CD14-positive monocyte (primary cell): ENCODE measurements at regions not wholly inside any gene's neighbourhood (a gene's known extent, or its start where the extent isn't known, plus 50 kb on each side); places are given as distances from the start of the nearest gene placed in this dataset.
"Not testable (repeated sequence)": the region's sequence is repeated elsewhere in the genome, so short reads cannot be mapped to it uniquely, and the experiment has no call there.

ENCODE experiments used
- DNase-seq, 3 donors: peaks; one replicate each; pipeline ENCODE4 v3.0.0-alpha.2; 2011 to 2022
- H2AFZ ChIP-seq: 2 replicates; pipeline ENCODE4 v1.6.0; 2012; ENCODE audit warnings: mild to moderate bottlenecking, low read depth, low read length, inconsistent platforms; ENCODE audit not compliant: insufficient read depth, poor library complexity, severe bottlenecking
- H3K27ac ChIP-seq, 2 donors: 1 replicate in 1 of 2; 2 replicates in 1 of 2; pipeline ENCODE4 v1.5.1; 2012 to 2013; ENCODE audit warnings: low read length in 2 of 2, control low read depth in 1 of 2, inconsistent platforms in 1 of 2, low read depth in 1 of 2, mild to moderate bottlenecking in 1 of 2
- H3K27me3 ChIP-seq, 2 donors: one replicate each; pipeline versions ENCODE4 v1.6.0 to v1.6.1; 2011 to 2013; ENCODE audit warnings: low read length in 2 of 2; ENCODE audit not compliant: control insufficient read depth in 2 of 2, insufficient read depth in 2 of 2
- H3K36me3 ChIP-seq, 2 donors: replicated peaks in 1 of 2; 1 replicate in 1 of 2; 2 replicates in 1 of 2; pipeline versions ENCODE4 v1.5.1 to v1.6.1; 2012 to 2013; ENCODE audit warnings: low read length in 2 of 2, control low read depth in 1 of 2, inconsistent platforms in 1 of 2, mild to moderate bottlenecking in 1 of 2; ENCODE audit not compliant: insufficient read depth in 2 of 2, control insufficient read depth in 1 of 2
- H3K4me1 ChIP-seq, 2 donors: 1 replicate in 1 of 2; 2 replicates in 1 of 2; pipeline versions ENCODE4 v1.5.1 to v1.6.1; 2012 to 2013; ENCODE audit warnings: low read length in 2 of 2, control low read depth in 1 of 2, inconsistent platforms in 1 of 2, mild to moderate bottlenecking in 1 of 2, moderate library complexity in 1 of 2; ENCODE audit not compliant: insufficient read depth in 2 of 2, control insufficient read depth in 1 of 2
- H3K4me2 ChIP-seq: replicated peaks from 2 replicates; pipeline ENCODE3; 2012; ENCODE audit warnings: low read length, moderate library complexity, mild to moderate bottlenecking; ENCODE audit not compliant: poor library complexity, severe bottlenecking; ENCODE audit errors: extremely low read depth
- H3K4me3 ChIP-seq, 3 experiments: fragments of 200-600 bp in 1 of 3; sonication (generic) in 1 of 3; replicated peaks in 1 of 3; 1 replicate in 2 of 3; 2 replicates in 1 of 3; pipeline ENCODE4 v1.5.1; 2011 to 2013; ENCODE audit warnings: low read length in 3 of 3, mild to moderate bottlenecking in 3 of 3, control low read depth in 2 of 3, low read depth in 2 of 3, inconsistent platforms in 1 of 3, moderate library complexity in 1 of 3
- H3K79me2 ChIP-seq: 2 replicates; pipeline ENCODE4 v1.6.0; 2012; ENCODE audit warnings: mild to moderate bottlenecking, control low read depth, inconsistent platforms, low read length, moderate library complexity; ENCODE audit not compliant: insufficient read depth
- H3K9ac ChIP-seq: 2 replicates; pipeline ENCODE4 v1.6.0; 2017; ENCODE audit warnings: low read length, mild to moderate bottlenecking; ENCODE audit not compliant: insufficient read depth, poor library complexity, severe bottlenecking
- H3K9me3 ChIP-seq, 2 donors: replicated peaks in 1 of 2; 1 replicate in 1 of 2; 2 replicates in 1 of 2; pipeline versions ENCODE4 v1.5.1 to v1.6.1; 2012 to 2013; ENCODE audit warnings: low read length in 2 of 2, control low read depth in 1 of 2; ENCODE audit not compliant: control insufficient read depth in 1 of 2, insufficient read depth in 1 of 2
- H4K20me1 ChIP-seq: 2 replicates; pipeline ENCODE4 v1.6.0; 2012; ENCODE audit warnings: mild to moderate bottlenecking, low read length, control low read depth, moderate library complexity; ENCODE audit not compliant: insufficient read depth
- H3K27ac Mint-ChIP-seq, 7 donors: one replicate each; pipeline ENCODE4 v1.8.0; 2020; ENCODE audit warnings: mild to moderate bottlenecking in 7 of 7, mixed read lengths in 7 of 7, moderate library complexity in 6 of 7, inconsistent platforms in 2 of 7
- H3K27me3 Mint-ChIP-seq, 3 donors: one replicate each; pipeline ENCODE4 v1.8.0; 2021 to 2022; ENCODE audit warnings: low read depth in 3 of 3, mild to moderate bottlenecking in 3 of 3, mixed read lengths in 3 of 3, moderate library complexity in 3 of 3, inconsistent platforms in 1 of 3
- H3K36me3 Mint-ChIP-seq, 2 donors: one replicate each; pipeline ENCODE4 v1.8.0; 2020; ENCODE audit warnings: mixed read lengths in 2 of 2, inconsistent platforms in 1 of 2, mild to moderate bottlenecking in 1 of 2
- H3K4me1 Mint-ChIP-seq: one replicate; pipeline ENCODE4 v1.8.0; 2020; ENCODE audit warnings: mild to moderate bottlenecking, mixed read lengths
- H3K4me3 Mint-ChIP-seq, 2 donors: one replicate each; pipeline ENCODE4 v1.8.0; 2020; ENCODE audit warnings: mild to moderate bottlenecking in 2 of 2, mixed read lengths in 2 of 2, moderate library complexity in 1 of 2
- H3K9me3 Mint-ChIP-seq, 7 donors: one replicate each; pipeline ENCODE4 v1.8.0; 2020 to 2022; ENCODE audit warnings: mixed read lengths in 7 of 7, mild to moderate bottlenecking in 6 of 7, moderate library complexity in 6 of 7, inconsistent platforms in 2 of 7
- CTCF ChIP-seq: fragments of 200-600 bp; IDR thresholded peaks from one replicate; pipeline ENCODE4 v1.8.0; 2022; ENCODE audit warnings: antibody characterized with exemption, mild to moderate bottlenecking
- WGBS: methylation state at CpG from one replicate; pipeline ENCODE4 v1.1.5; 2013; ENCODE audit warnings: missing lambda C conversion rate; ENCODE audit not compliant: insufficient coverage; 5-methylcytosine and 5-hydroxymethylcytosine counted together
- intact Hi-C, 2 donors: fragments of 100-400 bp; cut with micrococcal nuclease; formaldehyde crosslinking; loops; one replicate each; pipeline versions ENCODE4 v1.15.0 to v1.15.1; 2023

DNA sequence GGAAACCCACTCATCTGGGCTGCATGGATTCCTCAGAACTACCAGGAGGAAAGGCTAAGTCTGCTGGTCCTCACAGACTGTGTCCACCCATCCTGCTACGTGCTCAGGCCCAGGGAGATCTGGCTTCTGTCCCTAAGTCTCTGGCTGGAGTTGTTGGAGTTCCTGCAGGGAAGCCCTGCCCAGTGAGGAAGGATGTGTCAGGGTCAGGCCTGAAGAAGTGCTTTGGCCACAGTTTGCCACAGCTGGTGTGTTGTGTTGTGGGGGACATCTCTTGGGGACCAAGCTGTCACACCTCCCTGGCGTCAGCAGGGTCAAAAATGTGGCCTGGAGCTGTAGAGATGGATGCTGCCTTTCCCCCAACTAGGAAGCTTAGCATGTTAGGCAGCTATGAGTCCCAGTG, 684.7 kb downstream of the METTL15 start:
- Histone ChIP-seq H3K79me2 (no peaks in the 10 kb centered on the region), H3K27me3 (no peaks in the 10 kb centered on the region), H3K4me1 (no peaks in the 10 kb centered on the region), H3K9ac (no peak overlapping the region), H3K36me3 (no peaks in the 10 kb centered on the region), H4K20me1 (no peaks in the 10 kb centered on the region), H3K4me3 (no peak overlapping the region), H3K9me3 (peaks cover 9 to 13% of the 10 kb centered on the region in 2 donors), H2AFZ (no peak overlapping the region), H3K27ac (no peak overlapping the region), H3K4me2 (no peak overlapping the region)
- peaks cover 9 to 16% (median 12%) of the 10 kb centered on the region in 7 donors for H3K9me3 Mint-ChIP-seq
- no peak overlapping the region for H3K27ac Mint-ChIP-seq
- intact Hi-C loops = no loop called here
- no peaks in the 10 kb centered on the region for H3K36me3 Mint-ChIP-seq
- H3K4me3 Mint-ChIP-seq = no peak overlapping the region
- TF ChIP-seq CTCF = no peak
- 60% methylated on average over 2 of the region's 2 CpGs for WGBS
- no peaks in the 10 kb centered on the region for H3K4me1 Mint-ChIP-seq
- DNase-seq = no peak
- H3K27me3 Mint-ChIP-seq = no peaks in the 10 kb centered on the region

DNA sequence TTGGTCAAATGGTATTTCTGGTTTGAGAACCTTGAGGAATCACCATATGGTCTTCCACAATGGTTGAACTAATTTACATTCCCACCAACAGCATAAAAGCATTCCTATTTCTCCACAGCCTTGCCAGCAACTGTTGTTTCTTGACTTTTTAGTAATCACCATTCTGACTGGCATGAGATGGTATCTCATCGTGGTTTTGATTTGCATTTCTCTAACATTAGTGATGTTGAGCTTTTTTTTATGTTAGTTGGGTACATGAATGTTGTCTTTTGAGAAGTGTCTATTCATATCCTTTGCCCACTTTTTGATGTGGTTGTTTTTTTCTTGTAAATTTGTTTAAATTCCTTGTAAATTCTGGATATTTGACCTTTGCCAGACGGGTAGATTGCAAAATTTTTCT, 679.7 kb downstream of the METTL15 start:
- H3K9me3 ChIP-seq, H3K27me3 Mint-ChIP-seq, H3K4me1 ChIP-seq, intact Hi-C loops, H3K27ac ChIP-seq, H3K79me2 ChIP-seq, H3K4me3 ChIP-seq, H3K27ac Mint-ChIP-seq, H3K36me3 Mint-ChIP-seq, H3K27me3 ChIP-seq, H3K4me1 Mint-ChIP-seq, H2AFZ ChIP-seq, H3K36me3 ChIP-seq, H3K4me3 Mint-ChIP-seq, H4K20me1 ChIP-seq, H3K4me2 ChIP-seq, H3K9ac ChIP-seq, DNase-seq: not testable (repeated sequence)
- peaks cover 8 to 18% (median 11%) of the 10 kb centered on the region in 7 donors for H3K9me3 Mint-ChIP-seq
- no CpG with 5 or more reads among the region's 2 CpGs for WGBS
